HEK293 (cell line): ENCODE measurements at regions not wholly inside any gene's neighbourhood (a gene's known extent, or its start where the extent isn't known, plus 50 kb on each side); places are given as distances from the start of the nearest gene placed in this dataset.

Source experiments
- CTCF ChIA-PET: fragments of 350-600 bp; formaldehyde crosslinking; extraction: SDS; loops from one replicate; lab custom pipeline; 2021; ENCODE audit warnings: antibody characterized with exemption; lab: Yijun Ruan, JAX
- POLR2A ChIA-PET: fragments of 300-600 bp; formaldehyde crosslinking; extraction: SDS; loops from one replicate; lab custom pipeline; 2020; ENCODE audit warnings: antibody characterized with exemption, inconsistent platforms; lab: Yijun Ruan, JAX
- H3K27ac ChIP-seq: fragments of 200-500 bp; sonication (Bioruptor generic); 2 replicates; pipeline ENCODE4 v1.5.1; 2014; ENCODE audit warnings: low read depth, low read length, control low read depth, inconsistent platforms; ENCODE audit errors: extremely low read depth
- H3K36me3 ChIP-seq, 2 experiments: fragments of 200-500 bp in 1 of 2; sonication (Bioruptor generic) in 1 of 2; 1 replicate in 1 of 2; 2 replicates in 1 of 2; pipeline ENCODE4 v1.5.1; 2014 to 2017; ENCODE audit warnings: inconsistent platforms in 2 of 2, low read length in 2 of 2; ENCODE audit not compliant: control insufficient read depth in 2 of 2, insufficient read depth in 1 of 2
- H3K4me1 ChIP-seq: fragments of 200-500 bp; sonication (Bioruptor generic); 2 replicates; pipeline ENCODE4 v1.5.1; 2014; ENCODE audit warnings: mild to moderate bottlenecking, low read length, inconsistent platforms; ENCODE audit not compliant: control insufficient read depth, insufficient read depth
- H3K4me3 ChIP-seq: 2 replicates; pipeline ENCODE4 v1.5.1; 2011; ENCODE audit warnings: low read depth, mild to moderate bottlenecking, control low read depth, low read length, moderate library complexity
- H3K9me3 ChIP-seq: fragments of 200-500 bp; sonication (Bioruptor generic); 2 replicates; pipeline ENCODE4 v1.5.1; 2014; ENCODE audit warnings: low read depth, low read length, inconsistent platforms; ENCODE audit not compliant: control insufficient read depth, insufficient read depth
- FEZF1 ChIP-seq: fragments of 450-650 bp; formaldehyde crosslinking; IDR thresholded peaks from 2 replicates; pipeline ENCODE4 v1.5.1; 2016; ENCODE audit warnings: missing biosample characterization, missing genetic modification characterization
- GLI4 ChIP-seq: fragments of 450-650 bp; formaldehyde crosslinking; IDR thresholded peaks from 2 replicates; pipeline ENCODE4 v1.5.1; 2016; ENCODE audit warnings: missing biosample characterization, missing genetic modification characterization
- HOXC10 ChIP-seq: sonication (generic); formaldehyde crosslinking; IDR thresholded peaks from 2 replicates; pipeline ENCODE4 v1.8.1; 2023; ENCODE audit warnings: mild to moderate bottlenecking, missing genetic modification reagents
- IKZF3 ChIP-seq: fragments of 450-650 bp; IDR thresholded peaks from 2 replicates; pipeline ENCODE4 v1.5.0; 2018; ENCODE audit warnings: missing biosample characterization, mild to moderate bottlenecking, missing genetic modification characterization, moderate library complexity
- MEIS1 ChIP-seq: sonication (generic); formaldehyde crosslinking; IDR thresholded peaks from 2 replicates; pipeline ENCODE4 v1.8.1; 2022; ENCODE audit warnings: missing genetic modification reagents, mild to moderate bottlenecking, borderline replicate concordance
- MYNN ChIP-seq: fragments of 450-650 bp; formaldehyde crosslinking; IDR thresholded peaks from 2 replicates; pipeline ENCODE4 v1.5.1; 2016; ENCODE audit warnings: missing biosample characterization, missing genetic modification characterization, borderline replicate concordance
- PRDM2 ChIP-seq: fragments of 450-650 bp; formaldehyde crosslinking; IDR thresholded peaks from 2 replicates; pipeline ENCODE4 v1.5.1; 2016; ENCODE audit warnings: missing biosample characterization, missing genetic modification characterization, borderline replicate concordance
- SCRT1 ChIP-seq: fragments of 450-650 bp; formaldehyde crosslinking; IDR thresholded peaks from 2 replicates; pipeline ENCODE4 v1.5.1; 2016; ENCODE audit warnings: missing biosample characterization, missing genetic modification characterization, borderline replicate concordance
- ZNF138 ChIP-seq: fragments of 450-650 bp; formaldehyde crosslinking; IDR thresholded peaks from 2 replicates; pipeline ENCODE4 v1.5.1; 2016; ENCODE audit warnings: missing biosample characterization, missing genetic modification characterization, borderline replicate concordance
- ZNF19 ChIP-seq: fragments of 450-650 bp; formaldehyde crosslinking; IDR thresholded peaks from 2 replicates; pipeline ENCODE4; 2016; ENCODE audit warnings: missing biosample characterization, missing genetic modification characterization, low read depth
- ZNF202 ChIP-seq: fragments of 450-650 bp; formaldehyde crosslinking; IDR thresholded peaks from 2 replicates; pipeline ENCODE4 v1.5.1; 2016; ENCODE audit warnings: missing biosample characterization, missing genetic modification characterization, borderline replicate concordance
- ZNF266 ChIP-seq: fragments of 450-650 bp; formaldehyde crosslinking; IDR thresholded peaks from 2 replicates; pipeline ENCODE4 v1.5.1; 2016; ENCODE audit warnings: missing biosample characterization, missing genetic modification characterization, low read depth
- ZNF274 ChIP-seq, 2 experiments: fragments of 200-500 bp in 1 of 2; fragments of 450-650 bp in 1 of 2; sonication (Bioruptor generic) in 1 of 2; formaldehyde crosslinking in 1 of 2; IDR thresholded peaks; 2 replicates each; pipeline versions ENCODE4 v1.5.1 to v1.6.1; 2014 to 2016; ENCODE audit warnings: borderline replicate concordance in 1 of 2, inconsistent platforms in 1 of 2, low read length in 1 of 2, missing biosample characterization in 1 of 2, missing genetic modification characterization in 1 of 2
- ZNF341 ChIP-seq: fragments of 450-650 bp; formaldehyde crosslinking; IDR thresholded peaks from 2 replicates; pipeline ENCODE4; 2016; ENCODE audit warnings: low read depth, missing biosample characterization, missing genetic modification characterization
- ZNF398 ChIP-seq: fragments of 450-650 bp; formaldehyde crosslinking; IDR thresholded peaks from 2 replicates; pipeline ENCODE4 v1.5.1; 2017; ENCODE audit warnings: missing biosample characterization, missing genetic modification characterization
- ZNF555 ChIP-seq: fragments of 450-650 bp; formaldehyde crosslinking; conservative IDR thresholded peaks from 2 replicates; pipeline ENCODE4 v1.5.1; 2017; ENCODE audit warnings: missing biosample characterization, mild to moderate bottlenecking, missing genetic modification characterization, inconsistent platforms
- ZNF654 ChIP-seq: fragments of 450-650 bp; formaldehyde crosslinking; IDR thresholded peaks from 2 replicates; pipeline ENCODE4 v1.5.1; 2016; ENCODE audit warnings: low read depth, missing biosample characterization, missing genetic modification characterization
- ZNF660 ChIP-seq: fragments of 450-650 bp; IDR thresholded peaks from 2 replicates; pipeline ENCODE4 v1.5.1; 2018; ENCODE audit warnings: missing biosample characterization, mild to moderate bottlenecking, missing genetic modification characterization
- ZNF701 ChIP-seq: fragments of 450-650 bp; formaldehyde crosslinking; IDR thresholded peaks from 2 replicates; pipeline ENCODE4 v1.5.1; 2016; ENCODE audit warnings: missing biosample characterization, missing genetic modification characterization
- TF ChIP-seq, protein P1 (sequence below): fragments of 450-650 bp; formaldehyde crosslinking; IDR thresholded peaks from 2 replicates; pipeline ENCODE4 v1.5.1; 2016; ENCODE audit warnings: missing biosample characterization, missing genetic modification characterization

- no peak for TF ChIP-seq PRDM2 (tag by site-specific recombination)
- TF ChIP-seq FEZF1 (tag by site-specific recombination) = no peak
- no peak for TF ChIP-seq ZNF266
- TF ChIP-seq MEIS1 (CRISPR knock-in tag) = no peak
- TF ChIP-seq ZNF274 (IDR thresholded peaks at IDR 0.05; ENCODE audit: low read length) = no peak
- no peak for TF ChIP-seq ZNF274 (tag by site-specific recombination; IDR thresholded peaks at IDR 0.05; ENCODE audit: borderline replicate concordance)
- TF ChIP-seq MYNN (tag by site-specific recombination) = no peak
- TF ChIP-seq IKZF3 = no peak
- TF ChIP-seq, protein P1, sequence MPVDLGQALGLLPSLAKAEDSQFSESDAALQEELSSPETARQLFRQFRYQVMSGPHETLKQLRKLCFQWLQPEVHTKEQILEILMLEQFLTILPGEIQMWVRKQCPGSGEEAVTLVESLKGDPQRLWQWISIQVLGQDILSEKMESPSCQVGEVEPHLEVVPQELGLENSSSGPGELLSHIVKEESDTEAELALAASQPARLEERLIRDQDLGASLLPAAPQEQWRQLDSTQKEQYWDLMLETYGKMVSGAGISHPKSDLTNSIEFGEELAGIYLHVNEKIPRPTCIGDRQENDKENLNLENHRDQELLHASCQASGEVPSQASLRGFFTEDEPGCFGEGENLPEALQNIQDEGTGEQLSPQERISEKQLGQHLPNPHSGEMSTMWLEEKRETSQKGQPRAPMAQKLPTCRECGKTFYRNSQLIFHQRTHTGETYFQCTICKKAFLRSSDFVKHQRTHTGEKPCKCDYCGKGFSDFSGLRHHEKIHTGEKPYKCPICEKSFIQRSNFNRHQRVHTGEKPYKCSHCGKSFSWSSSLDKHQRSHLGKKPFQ = no peak
Measured at GRCh38 chr4:141899103-141899502, 262.7 kb downstream of the IL15 start (continued).

DNA sequence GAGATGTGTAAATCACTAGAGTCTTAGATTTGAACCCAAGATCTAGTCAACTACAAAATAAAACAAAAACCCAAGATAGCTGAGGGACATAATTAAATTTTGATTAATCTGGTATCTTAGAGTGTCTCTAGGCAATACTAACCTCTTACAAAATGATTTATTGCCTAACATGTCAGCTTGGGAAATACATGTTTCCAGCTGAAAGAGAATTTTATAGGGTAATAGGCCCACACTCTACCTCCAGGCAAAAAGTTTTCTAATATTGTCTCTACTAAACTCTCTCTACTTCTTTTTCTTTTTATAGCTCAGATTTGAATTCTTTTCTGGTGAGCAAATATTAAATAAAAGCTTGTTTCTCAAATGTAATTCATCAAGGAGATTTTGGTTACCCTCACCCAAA is 263.2 kb downstream of the IL15 start:
- no peaks in the 10 kb centered on the region for H3K4me1 ChIP-seq
- no peak overlapping the region for H3K27ac ChIP-seq
- TF ChIP-seq ZNF398 (tag by site-specific recombination) (no peak), SCRT1 (tag by site-specific recombination) (no peak), ZNF341 (no peak), ZNF138 (no peak), ZNF19 (no peak), ZNF660 (tag by site-specific recombination) (no peak), ZNF654 (no peak), ZNF555 (no peak), GLI4 (no peak), HOXC10 (CRISPR knock-in tag) (no peak), ZNF202 (tag by site-specific recombination) (no peak), ZNF701 (no peak)
- TF ChIP-seq, all 188 proteins: peak for 0
- H3K9me3 ChIP-seq = no peaks in the 10 kb centered on the region
- no peaks in the 10 kb centered on the region for H3K36me3 ChIP-seq
- ChIA-PET POLR2A (no interaction called here), CTCF (interaction anchor here (0.6 kb wide), 1 partner anchor 833 kb away, joined by 3 read pairs; no protein-coding TSS in a partner anchor)
- H3K4me3 ChIP-seq = no peak overlapping the region
